GM23248 (cell line): ENCODE measurements at regions not wholly inside any gene's neighbourhood (a gene's known extent, or its start where the extent isn't known, plus 50 kb on each side); places are given as distances from the start of the nearest gene placed in this dataset. TPM values are rescaled to one million over a fixed set of nuclear protein-coding genes. Genes with fewer than 3 reads are reported as not detected.

Source experiments
- DNase-seq: peaks from one replicate; pipeline ENCODE4 v3.0.0-alpha.2; 2015
- H2AFZ ChIP-seq: fragments of 200-600 bp; sonication (generic); 2 replicates; pipeline ENCODE4 v1.6.1; 2016; ENCODE audit warnings: antibody characterized with exemption
- H3F3A ChIP-seq: fragments of 200-600 bp; sonication (generic); 2 replicates; pipeline ENCODE4 v1.6.1; 2016; ENCODE audit warnings: mild to moderate bottlenecking, antibody characterized with exemption, mixed run types; ENCODE audit not compliant: insufficient read depth
- H3K27ac ChIP-seq: fragments of 200-600 bp; sonication (generic); 2 replicates; pipeline ENCODE4 v1.5.1; 2016; ENCODE audit warnings: mild to moderate bottlenecking
- H3K27me3 ChIP-seq: fragments of 200-600 bp; sonication (generic); replicated peaks from 2 replicates; pipeline ENCODE4 v1.6.1; 2016; ENCODE audit warnings: mild to moderate bottlenecking; ENCODE audit not compliant: insufficient read depth
- H3K36me3 ChIP-seq: fragments of 200-600 bp; sonication (generic); 2 replicates; pipeline ENCODE4 v1.6.1; 2016; ENCODE audit warnings: low read depth, mild to moderate bottlenecking
- H3K4me1 ChIP-seq: fragments of 200-600 bp; sonication (generic); 2 replicates; pipeline ENCODE4 v1.6.1; 2016; ENCODE audit warnings: mild to moderate bottlenecking; ENCODE audit not compliant: insufficient read depth
- H3K4me2 ChIP-seq: fragments of 200-600 bp; sonication (generic); one replicate; pipeline ENCODE4 v1.6.1; 2016; ENCODE audit warnings: mild to moderate bottlenecking; ENCODE audit not compliant: unreplicated experiment
- H3K4me3 ChIP-seq: fragments of 200-600 bp; sonication (generic); 2 replicates; pipeline ENCODE4 v1.5.1; 2016; ENCODE audit warnings: mild to moderate bottlenecking
- H3K79me2 ChIP-seq: fragments of 200-600 bp; sonication (generic); 2 replicates; pipeline ENCODE4 v1.6.1; 2016; ENCODE audit warnings: mild to moderate bottlenecking; ENCODE audit not compliant: insufficient read depth
- H3K9ac ChIP-seq: fragments of 200-600 bp; sonication (generic); 2 replicates; pipeline ENCODE4 v1.6.1; 2016; ENCODE audit warnings: mild to moderate bottlenecking
- H3K9me2 ChIP-seq: fragments of 200-600 bp; sonication (generic); 2 replicates; pipeline ENCODE4 v1.6.1; 2016; ENCODE audit warnings: mixed run types, mild to moderate bottlenecking, moderate library complexity; ENCODE audit not compliant: insufficient read depth
- H3K9me3 ChIP-seq: fragments of 200-600 bp; sonication (generic); one replicate; pipeline ENCODE4 v1.6.1; 2017; ENCODE audit warnings: low read depth
- H4K20me1 ChIP-seq: fragments of 200-600 bp; sonication (generic); 2 replicates; pipeline ENCODE4 v1.6.0; 2016; ENCODE audit not compliant: insufficient read depth
- EZH2 ChIP-seq: fragments of 200-600 bp; sonication (generic); IDR thresholded peaks from 2 replicates; pipeline ENCODE4 v1.6.1; 2018; ENCODE audit warnings: antibody characterized with exemption, mild to moderate bottlenecking; ENCODE audit not compliant: insufficient read depth, poor library complexity, severe bottlenecking
- EZH2phosphoT487 ChIP-seq: fragments of 200-600 bp; sonication (generic); IDR thresholded peaks from 2 replicates; pipeline ENCODE4 v1.6.1; 2018; ENCODE audit warnings: antibody characterized with exemption, moderate library complexity, mild to moderate bottlenecking, low read depth; ENCODE audit not compliant: insufficient read depth
- WGBS, 2 experiments: methylation state at CpG; one replicate each; pipeline ENCODE4 v1.1.6; 2015 to 2017; ENCODE audit warnings: low lambda C conversion rate in 2 of 2, low coverage in 1 of 2; ENCODE audit errors: missing lambda C conversion rate in 2 of 2; 5-methylcytosine and 5-hydroxymethylcytosine counted together
- in situ Hi-C: fragments of 300-500 bp; cut with MboI; formaldehyde crosslinking; loops from 2 replicates; pipeline ENCODE4 v1.15.0; 2020
- small RNA-seq: library from RNA; depleted of rRNA; stranded (forward); fragments of <200 nt; gene quantifications from one replicate; pipeline ENCODE3, GENCODE V24; 2014; ENCODE audit warnings: low read depth, low replicate concordance

- Histone ChIP-seq H4K20me1 (no peaks in the 10 kb centered on the region), H3K4me2 (peak overlapping the region; percentile 25), H3K9ac (no peak overlapping the region), H3K27ac (no peak overlapping the region), H3K4me1 (no peaks in the 10 kb centered on the region), H3K79me2 (no peaks in the 10 kb centered on the region), H3K9me3 (no peaks in the 10 kb centered on the region), H3K36me3 (no peaks in the 10 kb centered on the region), H3K4me3 (peak overlapping the region; percentile 32), H3F3A (no peaks in the 10 kb centered on the region), H3K9me2 (no peaks in the 10 kb centered on the region), H2AFZ (peak overlapping the region; percentile 35), H3K27me3 (peaks cover 21% of the 10 kb centered on the region; the same call in 1 of the 2 replicates)
- TF ChIP-seq EZH2 = no peak
- no peak for TF ChIP-seq EZH2phosphoT487
- in situ Hi-C loops = loop anchor here (10.0 kb wide), 2 partner anchors 261 to 891 kb away; no protein-coding TSS in a partner anchor
- DNase-seq = peak; percentile 28
- WGBS, 2 experiments = 27 to 32% methylated on average over 12 of the region's 12 CpGs
Observed at GRCh38 chr12:13273850-13274249, 77.3 kb downstream of the EMP1 start.

DNA sequence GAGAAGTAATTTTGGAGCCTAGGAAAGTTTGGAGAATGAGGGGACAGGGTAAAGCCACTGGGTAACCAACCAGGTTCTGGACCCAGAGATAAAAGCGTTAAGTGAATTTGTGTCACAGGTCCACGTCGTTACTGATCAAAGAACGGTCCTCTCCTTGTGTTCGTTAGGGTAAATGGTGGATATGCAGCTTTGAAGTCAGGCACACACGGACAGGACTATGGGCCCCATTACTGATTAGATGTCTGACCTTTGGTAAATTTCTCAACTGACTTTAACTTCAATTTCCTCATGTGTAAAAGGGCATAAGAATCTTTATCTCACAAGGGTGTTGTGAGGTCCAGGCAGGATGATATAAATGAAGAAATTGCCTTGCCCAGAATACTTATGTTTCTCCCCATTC is 76.6 kb downstream of the EMP1 start:
- no peaks in the 10 kb centered on the region for H3K9me2 ChIP-seq
- H3K36me3 ChIP-seq = no peaks in the 10 kb centered on the region
- no peak for DNase-seq
- H3K4me1 ChIP-seq = no peaks in the 10 kb centered on the region
- H3F3A ChIP-seq = no peaks in the 10 kb centered on the region
- TF ChIP-seq EZH2 = no peak
- no peak for TF ChIP-seq EZH2phosphoT487
- no peak overlapping the region for H2AFZ ChIP-seq
- H3K9ac ChIP-seq = no peak overlapping the region
- no peaks in the 10 kb centered on the region for H4K20me1 ChIP-seq
- in situ Hi-C loops = loop anchor here (10.0 kb wide), 2 partner anchors 262 to 892 kb away; no protein-coding TSS in a partner anchor
- 76 to 83% methylated on average over 6 of the region's 6 CpGs for WGBS, 2 experiments
- H3K4me3 ChIP-seq = no peak overlapping the region
- H3K27ac ChIP-seq = no peak overlapping the region
- H3K79me2 ChIP-seq = no peaks in the 10 kb centered on the region
- no peaks in the 10 kb centered on the region for H3K9me3 ChIP-seq
- H3K27me3 ChIP-seq = peaks cover 21% of the 10 kb centered on the region; the same call in 1 of the 2 replicates
- H3K4me2 ChIP-seq = no peak overlapping the region

- H3K79me2 ChIP-seq = no peaks in the 10 kb centered on the region
- peak; percentile 11 for DNase-seq
- no peaks in the 10 kb centered on the region for H3K9me2 ChIP-seq
- H3K4me2 ChIP-seq = no peak overlapping the region
- no peak overlapping the region for H3K4me3 ChIP-seq
- no peak overlapping the region for H2AFZ ChIP-seq
- peaks cover 21% of the 10 kb centered on the region; the same call in 1 of the 2 replicates for H3K27me3 ChIP-seq
- H3F3A ChIP-seq = no peaks in the 10 kb centered on the region
- H3K36me3 ChIP-seq = no peaks in the 10 kb centered on the region
- H3K9me3 ChIP-seq = no peaks in the 10 kb centered on the region
- H3K9ac ChIP-seq = no peak overlapping the region
- TF ChIP-seq EZH2 = no peak
- no peak for TF ChIP-seq EZH2phosphoT487
- H3K4me1 ChIP-seq = no peaks in the 10 kb centered on the region
- no peaks in the 10 kb centered on the region for H4K20me1 ChIP-seq
- 48 to 51% methylated on average over 4 of the region's 4 CpGs for WGBS, 2 experiments
- in situ Hi-C loops = loop anchor here (10.0 kb wide), 2 partner anchors 264 to 894 kb away; no protein-coding TSS in a partner anchor
- H3K27ac ChIP-seq = no peak overlapping the region
Observed at GRCh38 chr12:13270817-13271216, 74.3 kb downstream of the EMP1 start.

Small RNA genes in the stretch of these regions (small RNA-seq; reads per million reads assigned to genes)
- gene RNA5SP353 (not detected), gene RNU6-590P (not detected)
